NOMO-1 treated with dmso at 0.1 percent for 144 hours (cell line): ENCODE measurements at regions not wholly inside any gene's neighbourhood (a gene's known extent, or its start where the extent isn't known, plus 50 kb on each side); places are given as distances from the start of the nearest gene placed in this dataset.

Experiments
- DNase-seq: peaks from one replicate; lab custom pipeline; 2025; ENCODE audit not compliant: unreplicated experiment; lab: John Stamatoyannopoulos, UW

DNA sequence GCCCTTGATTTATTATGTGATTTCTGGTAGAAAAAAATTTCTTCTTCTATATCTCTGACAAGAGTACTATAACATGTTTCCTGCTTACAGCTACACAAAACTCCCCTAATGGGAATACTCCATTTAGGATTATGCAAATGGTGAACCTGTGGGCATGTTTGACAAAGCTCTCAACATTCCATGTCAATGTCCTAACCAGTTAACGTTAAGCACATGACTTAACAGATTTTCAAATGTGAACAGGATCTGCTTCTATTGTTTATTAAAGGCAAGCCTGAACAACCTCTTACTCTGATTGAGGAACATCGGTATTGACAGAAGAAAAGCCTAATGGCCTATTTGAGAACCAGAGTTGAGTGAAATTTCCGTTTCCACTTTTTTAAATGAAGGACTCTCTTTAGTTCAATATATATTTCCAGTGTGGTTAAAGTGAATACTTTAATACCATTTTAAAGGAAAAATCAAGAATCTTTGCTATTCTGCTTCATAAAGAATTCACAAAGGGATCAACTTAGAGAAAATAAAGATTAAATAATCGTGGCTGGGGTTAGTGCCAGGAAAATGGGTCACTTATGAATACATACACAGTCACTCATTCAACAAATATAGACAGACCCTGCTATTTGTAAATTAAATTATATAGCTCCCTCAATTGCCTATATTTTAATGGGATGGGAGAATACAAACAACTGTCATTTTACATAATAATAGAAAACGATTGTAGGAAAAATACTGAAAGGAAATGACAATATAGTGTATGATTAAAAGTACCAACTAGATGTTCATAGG lies 300.3 kb upstream of the CBLB start:
- DNase-seq: no peak

DNA sequence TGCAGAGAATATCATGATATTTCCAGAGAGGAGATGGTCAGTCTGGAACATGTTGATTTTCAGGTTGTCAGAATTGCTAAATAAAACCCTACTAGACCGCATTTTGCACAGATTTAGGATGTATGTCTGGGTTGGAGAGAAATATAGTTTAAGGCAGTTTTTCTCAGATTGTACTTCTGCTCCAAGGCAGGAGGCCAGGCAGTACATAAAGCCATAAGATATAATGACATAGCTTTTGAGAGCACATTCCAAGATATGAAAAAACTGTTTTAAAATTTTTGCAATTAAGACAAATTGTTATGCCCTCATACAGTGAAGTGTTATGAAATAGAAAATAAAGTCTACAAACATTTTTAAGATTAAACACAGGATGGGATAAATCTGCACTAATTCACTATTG lies 301.8 kb upstream of the CBLB start:
- no peak for DNase-seq

DNA sequence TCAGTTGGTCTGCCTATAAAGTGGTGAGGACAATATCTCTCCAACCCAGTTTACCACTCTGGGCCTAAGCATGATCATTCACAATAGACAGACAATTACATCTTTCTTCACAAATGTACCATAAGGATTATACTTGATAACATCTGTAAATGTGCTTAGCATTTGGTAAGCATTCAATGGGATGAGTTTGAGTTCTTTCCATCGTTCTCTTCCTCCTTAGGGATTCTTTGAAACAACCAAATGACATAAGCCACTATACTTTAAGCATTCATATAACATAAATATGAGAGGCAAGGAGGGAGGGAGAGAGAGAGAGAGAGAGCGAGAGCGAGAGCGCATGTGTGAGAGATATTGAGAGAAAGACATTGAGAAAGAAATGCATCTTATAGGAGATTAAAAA lies 303.3 kb upstream of the CBLB start:
- no peak for DNase-seq

DNA sequence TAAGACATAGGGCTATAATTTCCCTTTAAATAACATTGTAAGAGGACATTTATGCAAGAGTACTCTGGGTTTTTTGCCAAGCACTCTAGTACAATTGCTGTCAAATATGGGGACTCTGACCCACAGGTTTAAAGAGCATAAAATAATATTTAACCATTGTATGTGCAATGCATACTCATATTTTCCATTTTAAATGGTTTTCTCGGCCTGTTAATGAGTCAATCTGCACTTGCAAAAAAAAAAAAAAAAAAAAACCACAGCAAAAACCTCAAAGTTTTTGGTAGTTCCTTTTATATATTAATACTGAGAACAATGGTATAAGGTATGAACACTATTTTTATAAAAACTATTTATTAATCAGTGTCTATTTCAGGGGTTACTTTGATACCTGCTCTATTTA lies 304.0 kb upstream of the CBLB start:
- DNase-seq: peak; percentile 6

DNA sequence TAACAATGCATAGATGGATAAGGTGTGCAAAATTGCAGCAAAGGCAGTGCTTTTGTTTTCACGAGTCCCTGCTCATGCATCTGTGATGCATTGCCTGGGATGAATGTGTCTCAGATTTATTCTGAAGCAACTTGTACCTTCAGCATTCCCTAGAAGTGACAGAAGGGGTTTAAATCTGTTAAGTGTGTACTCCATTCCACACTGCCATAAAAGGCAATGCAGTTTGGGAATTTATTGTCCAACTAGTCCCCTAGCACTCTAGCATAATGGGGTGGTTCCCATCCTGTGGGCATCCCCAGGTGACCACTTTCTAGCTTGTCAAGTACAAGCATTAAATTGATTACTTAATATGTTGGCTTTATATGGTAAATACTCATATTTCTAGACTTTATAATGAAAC lies 306.5 kb upstream of the CBLB start:
- no peak for DNase-seq

DNA sequence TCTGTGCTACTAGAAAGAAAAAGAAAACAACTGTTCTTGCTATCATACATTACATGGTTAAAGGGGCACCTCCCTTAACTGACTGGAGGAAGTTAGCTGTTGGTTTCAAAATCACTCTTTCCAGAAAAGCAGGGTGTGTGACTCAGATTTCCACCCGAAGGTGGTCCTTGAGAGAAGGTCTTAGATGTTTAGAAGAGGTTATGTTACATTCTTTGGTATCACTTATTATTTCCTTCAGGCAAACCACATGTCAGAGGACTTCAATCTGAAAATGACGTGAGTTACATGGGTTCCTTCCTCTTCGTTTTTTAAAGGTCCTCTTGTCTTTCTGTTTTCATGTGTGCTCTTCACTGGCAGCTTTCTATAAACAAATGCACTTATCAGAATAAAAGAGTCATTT lies 307.9 kb upstream of the CBLB start:
- DNase-seq: peak; percentile 59

DNA sequence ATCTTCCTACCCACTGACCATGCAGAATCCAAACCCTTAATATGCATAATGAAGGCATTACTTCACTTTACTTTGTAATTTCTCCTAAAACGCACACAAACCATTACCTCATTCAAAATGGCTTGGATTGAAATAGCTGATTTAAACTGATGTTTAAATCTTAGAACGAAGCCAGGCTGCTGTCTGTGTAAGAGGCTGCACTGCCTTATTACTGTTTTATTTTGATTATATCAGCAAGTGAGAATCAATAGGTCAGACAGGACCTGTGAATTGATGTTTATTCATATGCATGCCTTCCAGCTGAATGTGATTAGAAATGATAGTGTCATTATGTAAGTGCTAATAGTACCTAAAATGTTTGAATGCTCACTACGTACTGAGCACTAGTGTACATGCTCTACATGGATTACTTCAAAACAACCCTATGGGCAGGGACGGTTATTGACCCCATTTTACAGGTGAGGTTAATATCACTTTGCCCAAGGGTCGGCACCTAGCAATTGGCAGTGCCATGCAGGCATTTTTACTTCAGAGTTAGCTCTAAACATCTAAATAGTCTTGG lies 314.2 kb upstream of the CBLB start:
- DNase-seq: no peak

DNA sequence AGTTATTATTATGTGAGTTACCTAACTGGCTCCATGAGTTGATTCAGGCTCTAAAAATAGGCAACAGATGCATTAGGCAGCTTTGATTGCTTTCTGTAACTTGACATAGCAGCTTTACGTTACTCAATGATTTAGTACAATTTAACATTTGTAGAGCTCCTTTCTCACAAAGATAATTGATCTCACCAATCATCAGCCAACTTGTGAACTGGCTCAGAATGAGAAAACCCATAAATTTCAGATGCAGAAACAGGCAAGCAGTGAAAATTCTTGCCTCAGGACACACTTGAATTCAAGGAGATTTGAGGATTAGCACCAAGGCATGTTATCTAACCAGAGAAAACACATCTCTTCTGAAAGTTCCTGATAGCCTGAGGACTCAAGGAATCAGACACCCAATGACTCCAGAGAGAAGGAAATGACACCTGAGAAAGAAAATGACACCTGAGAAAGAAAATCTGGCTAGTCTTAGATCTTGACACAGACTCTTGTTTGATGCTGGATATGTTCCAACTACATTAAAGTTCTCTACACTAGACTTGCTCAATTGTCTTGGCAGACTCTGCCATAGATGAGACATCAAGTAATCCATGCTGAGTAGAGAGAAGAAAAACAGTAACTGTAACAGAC lies 315.1 kb upstream of the CBLB start:
- no peak for DNase-seq

DNA sequence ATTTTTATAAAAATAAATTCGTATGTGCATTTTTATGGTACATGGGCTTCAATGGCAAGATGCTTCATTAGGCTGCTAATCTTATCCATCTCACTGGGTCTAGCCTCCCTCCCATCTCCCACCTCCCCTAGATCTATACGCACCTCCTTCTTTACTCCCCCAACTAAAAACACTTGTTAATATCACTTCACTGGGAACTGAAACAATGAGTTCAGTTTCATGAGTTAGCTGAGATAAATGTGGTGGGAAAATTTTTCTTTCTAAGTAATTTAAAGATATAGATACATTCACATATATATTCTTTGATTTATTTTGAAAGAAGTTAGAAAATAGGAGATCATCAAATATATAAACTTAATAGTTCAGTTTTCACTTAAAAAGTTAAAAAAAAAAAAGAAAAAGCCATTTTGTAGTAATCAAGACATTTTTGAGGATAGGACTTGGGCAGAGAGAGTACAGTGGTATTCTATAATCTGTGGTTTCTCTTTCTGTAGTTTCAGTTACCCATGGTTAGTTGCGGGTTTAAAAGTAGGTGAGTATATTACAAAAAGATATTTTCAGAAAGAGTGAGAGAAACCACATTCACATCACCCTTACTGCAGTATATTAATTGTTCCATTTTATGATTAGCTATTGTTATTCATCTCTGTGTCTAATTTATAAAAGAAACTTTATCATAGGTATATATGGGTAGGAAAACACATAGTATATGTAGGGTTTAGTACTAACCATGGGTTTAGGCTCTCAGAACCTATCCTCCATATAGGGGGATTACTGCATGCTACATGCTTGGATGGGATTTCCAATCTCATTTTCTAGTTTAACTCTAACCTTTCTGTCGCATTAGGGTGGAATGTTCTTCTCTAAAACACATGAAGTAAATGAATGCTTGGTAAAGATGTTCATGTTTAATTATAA lies 316.0 kb upstream of the CBLB start:
- no peak for DNase-seq

DNA sequence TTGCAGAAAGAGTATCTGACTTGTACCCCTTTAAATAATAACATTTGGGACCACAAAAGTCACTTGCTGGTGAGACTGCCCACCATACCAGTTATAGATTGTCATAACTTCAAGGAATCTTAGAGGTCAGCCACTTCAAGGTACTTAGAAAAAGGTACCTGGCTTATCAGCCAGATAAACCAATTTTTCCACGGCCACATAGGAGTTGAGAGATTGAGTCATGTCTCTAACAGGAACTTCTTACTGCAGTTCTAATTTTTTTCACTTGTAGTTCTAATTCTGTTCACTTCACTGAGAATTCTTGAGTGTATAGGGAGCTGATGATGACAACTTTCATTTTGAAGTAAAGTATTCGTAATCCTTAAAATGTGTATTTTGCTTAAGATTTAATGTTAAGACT lies 317.1 kb upstream of the CBLB start:
- no peak for DNase-seq

DNA sequence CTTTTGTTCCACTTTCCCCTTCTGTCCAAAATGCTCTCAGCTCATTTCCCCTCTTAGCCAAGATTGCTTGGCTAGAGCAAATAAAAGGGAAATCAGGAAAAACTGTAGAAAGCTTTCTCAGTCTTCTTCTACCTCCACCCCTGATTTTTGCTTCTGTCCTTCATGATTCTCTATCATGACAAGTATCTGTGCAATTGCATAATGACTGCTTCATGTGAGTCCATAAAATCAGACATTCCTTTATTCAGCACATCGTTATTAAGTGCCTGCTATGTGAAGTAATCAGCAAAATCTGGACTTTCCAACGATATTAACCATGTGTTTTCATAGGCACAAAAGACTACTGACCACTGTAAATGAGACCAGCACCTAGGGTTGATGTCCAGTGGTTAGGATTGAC lies 321.5 kb upstream of the CBLB start:
- DNase-seq: no peak

DNA sequence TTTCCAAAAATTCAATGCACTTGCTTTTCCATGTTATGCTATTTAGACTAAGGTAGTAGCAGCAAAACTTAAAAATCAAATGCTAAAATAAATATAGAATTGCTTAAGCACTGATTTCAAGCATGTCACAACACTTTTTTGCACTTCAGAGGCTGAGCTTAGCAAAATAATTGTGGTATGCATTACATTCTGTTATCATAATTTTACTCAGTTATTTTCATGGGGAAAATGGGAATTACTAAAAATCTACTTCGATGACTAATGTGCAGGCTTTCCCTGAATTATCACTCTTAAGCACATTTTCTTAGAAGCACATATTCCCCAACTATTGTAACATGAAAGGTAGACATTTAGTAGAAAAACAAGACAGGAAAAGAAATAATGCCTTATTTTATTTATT lies 322.4 kb upstream of the CBLB start:
- DNase-seq: no peak

DNA sequence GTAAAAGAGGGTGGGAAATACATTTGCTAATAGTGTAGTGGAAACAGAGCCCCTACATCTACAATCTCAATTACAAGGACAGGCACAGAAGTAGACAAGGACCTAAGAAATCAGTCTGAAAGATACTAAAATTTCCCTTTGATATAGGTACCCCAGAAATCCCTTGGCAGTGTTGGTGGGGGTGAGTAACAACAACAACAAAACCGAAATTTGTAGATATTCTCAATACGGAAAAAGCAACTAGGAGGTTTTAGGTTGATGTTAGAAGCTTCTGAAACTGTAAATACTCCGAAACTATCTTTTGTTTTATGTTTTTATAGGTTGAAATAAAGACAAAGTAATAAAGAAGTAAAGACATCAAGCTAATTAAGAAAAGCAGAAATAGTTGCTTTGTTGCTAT lies 323.1 kb upstream of the CBLB start:
- no peak for DNase-seq

DNA sequence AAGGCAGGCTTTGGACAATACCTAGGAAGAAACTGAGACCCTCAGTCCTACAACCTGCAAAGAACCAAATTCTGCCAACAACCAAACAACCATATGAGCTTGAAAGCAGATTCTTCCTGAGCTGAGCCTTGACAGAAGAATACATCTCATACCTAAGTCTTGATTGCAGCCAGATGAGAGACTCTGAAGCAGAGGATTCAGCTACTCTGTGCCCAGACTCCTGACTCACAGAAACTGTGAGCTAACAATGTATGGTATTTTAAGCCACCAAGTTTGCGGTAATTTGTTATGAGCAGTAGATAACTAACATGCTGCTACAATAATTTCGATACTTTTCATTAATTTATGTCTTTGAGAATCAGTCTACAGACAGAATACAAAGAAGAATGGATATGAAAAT lies 325.1 kb upstream of the CBLB start:
- DNase-seq: no peak

DNA sequence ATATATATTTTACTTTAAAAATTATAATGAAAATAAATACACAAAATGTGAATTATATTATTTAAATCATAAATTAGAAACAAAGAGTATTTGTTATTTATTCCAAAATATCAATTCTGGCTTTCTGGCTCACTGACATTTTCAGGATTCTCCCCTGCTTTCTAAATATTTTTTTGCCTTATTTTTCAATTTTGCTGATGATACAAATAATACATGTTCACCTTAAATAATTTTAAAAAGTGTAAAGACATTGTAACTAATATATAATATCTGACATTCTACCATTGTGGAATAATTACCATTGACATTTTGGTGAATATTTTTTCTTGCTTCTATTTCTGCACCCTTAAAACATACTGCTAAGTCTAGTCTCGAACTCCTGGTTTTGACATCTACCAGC lies 325.9 kb upstream of the CBLB start:
- no peak for DNase-seq

DNA sequence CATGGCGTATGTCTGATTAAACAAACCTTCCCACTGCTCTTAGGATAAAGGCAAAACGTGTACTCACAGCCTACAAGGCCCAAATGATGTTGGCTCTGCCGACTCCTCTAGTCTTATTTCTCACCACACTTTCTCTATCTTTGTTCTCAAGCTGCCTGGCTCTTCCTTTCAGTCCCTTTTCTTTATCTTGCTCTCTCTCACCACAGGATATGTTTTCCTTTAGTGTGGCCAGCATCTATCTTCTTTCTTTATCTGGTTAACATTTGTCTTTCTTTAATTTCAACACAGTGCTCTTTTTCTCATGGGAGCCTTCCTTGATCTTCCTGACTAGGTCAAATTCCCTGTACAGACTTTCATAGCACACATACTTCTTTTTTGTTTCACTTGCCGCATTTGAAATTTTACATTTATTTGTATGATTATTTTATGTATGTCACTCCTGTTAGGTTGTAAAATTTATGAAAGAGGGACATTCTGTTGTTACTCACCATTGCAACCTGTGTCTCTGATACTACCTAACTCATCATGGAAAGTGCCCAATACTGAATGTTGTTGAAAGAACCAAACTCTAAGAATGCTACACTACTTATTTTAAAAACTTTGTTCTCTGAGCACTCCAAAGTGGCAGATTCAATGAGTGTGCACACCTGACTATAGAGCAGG lies 328.9 kb upstream of the CBLB start:
- no peak for DNase-seq

DNA sequence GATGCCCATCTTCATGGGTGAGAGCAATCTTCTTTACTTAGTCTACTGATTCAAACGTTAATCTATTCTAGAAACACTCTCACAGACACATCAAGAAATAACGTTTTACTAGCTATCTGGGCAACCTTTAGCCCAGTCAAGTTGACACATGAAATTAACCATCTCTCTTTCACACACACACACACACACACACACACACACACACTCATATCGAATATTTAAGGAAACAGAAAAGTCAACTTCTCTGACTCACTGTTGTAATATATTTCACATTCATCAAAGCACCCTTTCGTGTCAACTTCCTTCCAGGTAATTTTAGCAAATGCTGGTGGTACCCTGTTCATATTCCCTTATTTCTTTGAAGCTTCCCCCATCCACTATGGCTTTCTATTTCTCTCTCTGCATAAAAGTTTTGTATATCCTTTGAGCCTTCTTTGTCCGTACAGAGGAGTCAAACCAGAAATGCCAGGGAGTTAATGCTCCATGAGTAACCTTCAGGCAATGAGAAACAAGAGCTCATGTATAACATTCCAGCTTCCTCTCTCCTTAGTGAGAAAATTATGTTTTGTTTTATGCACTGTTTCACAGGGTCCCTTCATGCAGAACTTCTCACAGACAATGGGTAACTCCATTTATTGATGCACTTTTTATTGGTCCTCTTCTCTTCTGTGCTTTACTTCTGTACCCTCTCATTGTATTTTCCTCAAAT lies 335.5 kb upstream of the CBLB start:
- DNase-seq: no peak

DNA sequence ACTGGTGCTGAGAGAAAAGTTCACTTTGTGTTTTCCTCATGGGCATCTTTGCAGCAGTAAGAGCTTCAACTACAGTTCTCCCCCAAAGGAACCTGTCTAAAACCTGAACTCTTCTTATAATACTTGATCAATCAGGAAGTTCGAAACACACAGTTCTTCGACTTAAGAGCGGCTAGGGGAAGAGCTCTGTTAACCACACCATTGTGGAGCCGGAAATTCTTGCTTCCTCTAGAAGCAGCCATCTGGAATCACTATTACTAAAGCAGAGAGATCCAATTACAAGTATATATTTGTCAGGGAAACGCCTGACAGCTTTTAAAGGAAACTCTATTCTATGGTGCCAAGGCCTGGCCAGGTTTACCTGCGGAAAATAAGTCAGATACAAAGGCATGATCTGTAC lies 337.3 kb upstream of the CBLB start:
- peak; percentile 49 for DNase-seq

DNA sequence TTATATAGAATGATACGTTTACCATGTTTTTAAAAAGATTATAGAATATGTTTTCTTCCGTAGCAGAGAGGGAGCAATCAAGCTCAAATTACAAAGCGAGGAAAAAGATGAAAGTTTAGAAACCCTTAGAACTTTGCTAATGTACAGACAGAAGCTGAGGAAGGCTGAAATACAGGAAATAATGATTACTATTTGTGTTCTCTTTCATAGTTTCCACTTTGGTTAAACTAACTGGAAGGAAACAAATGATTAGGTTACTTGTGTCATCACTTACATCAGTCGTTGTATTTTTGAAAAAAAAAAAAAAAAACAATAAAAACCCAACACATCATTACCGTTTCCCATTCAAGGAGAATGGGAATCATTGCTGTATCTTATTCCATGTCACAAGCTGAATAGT lies 337.8 kb upstream of the CBLB start:
- DNase-seq: no peak

DNA sequence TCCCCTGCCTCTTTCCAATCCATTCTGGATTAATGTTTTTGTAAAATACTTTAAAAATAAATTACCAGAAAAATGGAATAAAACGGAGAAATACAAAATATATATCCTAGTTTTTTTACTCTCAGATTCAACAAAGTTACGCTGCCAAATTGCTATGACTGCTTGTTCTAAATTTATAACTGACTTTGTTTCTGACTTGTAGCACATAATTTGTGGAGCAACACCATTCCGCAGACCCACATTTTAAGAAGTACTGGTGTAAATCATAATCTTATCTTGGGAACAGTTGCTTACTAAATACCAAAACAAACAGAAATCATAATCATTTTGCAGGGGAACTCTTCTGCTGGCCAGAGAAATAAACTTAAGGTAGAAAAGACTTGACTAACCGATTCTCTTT lies 339.4 kb upstream of the CBLB start:
- DNase-seq: no peak
